SK-N-SH (cell line): ENCODE measurements at regions not wholly inside any gene's neighbourhood (a gene's known extent, or its start where the extent isn't known, plus 50 kb on each side); places are given as distances from the start of the nearest gene placed in this dataset.

Source experiments
- CTCF ChIA-PET: fragments of 300-600, 350-600 bp; formaldehyde crosslinking; extraction: SDS; loops from one replicate; lab custom pipeline; 2021; lab: Yijun Ruan, JAX
- POLR2A ChIA-PET: fragments of 350-600 bp; sonication (Branson Sonifier 250); formaldehyde crosslinking; extraction: SDS; loops from one replicate; lab custom pipeline; 2020; ENCODE audit warnings: antibody characterized with exemption, inconsistent platforms; lab: Yijun Ruan, JAX
- DNase-seq: peaks from one replicate; pipeline ENCODE4 v3.0.0; 2012
- H2AFZ ChIP-seq: fragments of 200-600 bp; sonication (generic); 2 replicates; pipeline ENCODE4 v1.8.1; 2016; ENCODE audit warnings: antibody characterized with exemption, mild to moderate bottlenecking, low read depth
- H3F3A ChIP-seq: fragments of 200-600 bp; sonication (generic); replicated peaks from 2 replicates; pipeline ENCODE3; 2016; ENCODE audit warnings: antibody characterized with exemption, mild to moderate bottlenecking; ENCODE audit not compliant: insufficient read depth
- H3K27ac ChIP-seq, 2 experiments: fragments of 200-500 bp in 1 of 2; fragments of 200-600 bp in 1 of 2; sonication (Bioruptor generic) in 1 of 2; sonication (generic), shearing (Covaris generic) in 1 of 2; 2 replicates each; pipeline versions ENCODE4 v1.5.1 to v1.6.1; 2014 to 2016; ENCODE audit warnings: low read depth in 2 of 2, inconsistent platforms in 1 of 2, low read length in 1 of 2, mild to moderate bottlenecking in 1 of 2, mixed read lengths in 1 of 2
- H3K27me3 ChIP-seq: fragments of 200-600 bp; sonication (generic), shearing (Covaris generic); 2 replicates; pipeline ENCODE4 v1.6.1; 2016; ENCODE audit warnings: mixed run types; ENCODE audit not compliant: insufficient read depth
- H3K36me3 ChIP-seq, 2 experiments: fragments of 200-500 bp in 1 of 2; fragments of 200-600 bp in 1 of 2; sonication (Bioruptor generic) in 1 of 2; sonication (generic) in 1 of 2; replicated peaks in 1 of 2; 2 replicates each; pipeline versions ENCODE3 to v1.5.1; 2014 to 2016; ENCODE audit warnings: low read length in 1 of 2, mild to moderate bottlenecking in 1 of 2; ENCODE audit not compliant: insufficient read depth in 2 of 2, control insufficient read depth in 1 of 2
- H3K4me1 ChIP-seq, 2 experiments: fragments of 200-500 bp in 1 of 2; fragments of 200-600 bp in 1 of 2; sonication (Bioruptor generic) in 1 of 2; sonication (generic), shearing (Covaris generic) in 1 of 2; 2 replicates each; pipeline versions ENCODE4 v1.5.1 to v1.6.1; 2014 to 2016; ENCODE audit warnings: low read depth in 1 of 2, low read length in 1 of 2, mixed run types in 1 of 2; ENCODE audit not compliant: insufficient read depth in 2 of 2, control insufficient read depth in 1 of 2
- H3K4me2 ChIP-seq: fragments of 200-600 bp; sonication (generic), shearing (Covaris generic); 2 replicates; pipeline ENCODE4 v1.6.1; 2017; ENCODE audit warnings: mixed run types
- H3K4me3 ChIP-seq, 2 experiments: fragments of 200-500 bp in 1 of 2; fragments of 200-600 bp in 1 of 2; sonication (Bioruptor generic) in 1 of 2; sonication (generic), shearing (Covaris generic) in 1 of 2; 2 replicates each; pipeline versions ENCODE4 v1.5.1 to v1.8.1; 2014 to 2016; ENCODE audit warnings: low read depth in 2 of 2, inconsistent platforms in 1 of 2, low read length in 1 of 2, mild to moderate bottlenecking in 1 of 2, mixed read lengths in 1 of 2, moderate library complexity in 1 of 2
- H3K79me2 ChIP-seq: fragments of 200-600 bp; sonication (generic); 2 replicates; pipeline ENCODE4 v1.8.1; 2017; ENCODE audit warnings: mild to moderate bottlenecking; ENCODE audit not compliant: insufficient read depth
- H3K9ac ChIP-seq: fragments of 200-600 bp; sonication (generic); 2 replicates; pipeline ENCODE4 v1.6.1; 2017; ENCODE audit warnings: mixed run types
- H3K9me2 ChIP-seq: fragments of 200-600 bp; sonication (generic); 2 replicates; pipeline ENCODE4 v1.6.1; 2017; ENCODE audit warnings: mixed run types
- H3K9me3 ChIP-seq: fragments of 200-600 bp; sonication (generic); 2 replicates; pipeline ENCODE4 v1.6.1; 2017; ENCODE audit warnings: mixed run types, mild to moderate bottlenecking, moderate library complexity
- H4K20me1 ChIP-seq: fragments of 200-600 bp; sonication (generic); 2 replicates; pipeline ENCODE4 v1.6.1; 2017; ENCODE audit warnings: mild to moderate bottlenecking, mixed run types; ENCODE audit not compliant: insufficient read depth
- CHD2 ChIP-seq: fragments of 150-350 bp; IDR thresholded peaks from 2 replicates; pipeline ENCODE4 v1.6.1; 2018; ENCODE audit warnings: low read length; ENCODE audit not compliant: partially characterized antibody
- EP300 ChIP-seq, 2 experiments: IDR thresholded peaks; 2 replicates each; pipeline versions ENCODE4 v1.4.0 to v1.6.1; 2012; ENCODE audit warnings: borderline replicate concordance in 1 of 2, low read depth in 1 of 2, low read length in 1 of 2
- FOSL2 ChIP-seq: IDR thresholded peaks from 2 replicates; pipeline ENCODE4 v1.4.0; 2012; ENCODE audit warnings: low read depth, mild to moderate bottlenecking, moderate library complexity, borderline replicate concordance
- GABPA ChIP-seq: IDR thresholded peaks from 2 replicates; pipeline ENCODE4 v1.4.0; 2012; ENCODE audit warnings: low read depth, mild to moderate bottlenecking
- IRF3 ChIP-seq: fragments of 150-350 bp; IDR thresholded peaks from 2 replicates; pipeline ENCODE4 v1.6.1; 2016; ENCODE audit warnings: mild to moderate bottlenecking, low read depth, low read length
- JUND ChIP-seq: IDR thresholded peaks from 2 replicates; pipeline ENCODE4 v1.4.0; 2012
- MAX ChIP-seq: IDR thresholded peaks from 2 replicates; pipeline ENCODE4 v1.4.0; 2012; ENCODE audit warnings: low read depth
- MXI1 ChIP-seq: IDR thresholded peaks from 2 replicates; pipeline ENCODE4 v1.6.1; 2012; ENCODE audit warnings: mild to moderate bottlenecking, low read depth, low read length, improper control_type of control experiment
- NRF1 ChIP-seq: IDR thresholded peaks from 2 replicates; pipeline ENCODE4 v1.6.1; 2012; ENCODE audit warnings: low read depth, mild to moderate bottlenecking, low read length
- TCF12 ChIP-seq: IDR thresholded peaks from 2 replicates; pipeline ENCODE4 v1.4.0; 2012
- TEAD4 ChIP-seq: IDR thresholded peaks from 2 replicates; pipeline ENCODE4 v1.4.0; 2012; ENCODE audit warnings: mild to moderate bottlenecking, borderline replicate concordance; ENCODE audit not compliant: insufficient read depth
- WGBS: methylation state at CpG from one replicate; pipeline ENCODE4 v1.1.6; 2017; ENCODE audit warnings: low lambda C conversion rate; 5-methylcytosine and 5-hydroxymethylcytosine counted together
- TF ChIP-seq, protein P1 (sequence below): fragments of 150-350 bp; IDR thresholded peaks from 2 replicates; pipeline ENCODE4 v1.6.1; 2017; ENCODE audit warnings: antibody characterized with exemption, low read length, low read depth, borderline replicate concordance

DNA sequence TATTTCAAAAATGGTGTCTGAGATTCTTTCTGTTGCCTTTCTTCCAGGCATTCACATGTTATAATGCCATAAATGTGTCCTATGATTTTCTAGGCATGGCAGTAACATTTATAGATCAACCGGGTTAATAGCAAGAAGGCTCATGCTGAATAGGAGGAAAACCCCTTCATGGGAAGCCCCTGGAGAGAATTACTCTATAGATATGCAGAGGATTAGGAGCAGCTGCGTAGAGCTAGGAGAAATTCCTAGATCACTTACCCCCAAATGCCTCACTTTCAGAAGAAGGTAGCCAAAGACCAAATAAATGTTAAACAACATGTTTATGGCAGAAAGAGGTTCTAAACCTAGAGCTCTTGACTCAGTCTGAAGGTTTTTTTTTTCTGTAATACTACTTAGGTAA lies 153.4 kb upstream of the CTNNA2 start:
- Histone ChIP-seq H3K4me2 (no peak overlapping the region), H3K4me1 (no peaks in the 10 kb centered on the region), H2AFZ (no peak overlapping the region)
- CTCF ChIA-PET = no interaction called here
- no peak for DNase-seq
- no peak for TF ChIP-seq MAX
- no peak for TF ChIP-seq TEAD4
- TF ChIP-seq, all 33 proteins: peak for 0
- POLR2A ChIA-PET = no interaction called here
- no peaks in the 10 kb centered on the region; the same call in 1 of the 2 replicates for H3K9me3 ChIP-seq
- H3K4me3 ChIP-seq = no peak overlapping the region
- no peak overlapping the region for H3K9ac ChIP-seq
- 20% methylated on average over 2 of the region's 2 CpGs for WGBS
- no peak overlapping the region for H3K27ac ChIP-seq
- H3K27me3 ChIP-seq = no peaks in the 10 kb centered on the region
- H3K79me2 ChIP-seq = no peaks in the 10 kb centered on the region
- no peaks in the 10 kb centered on the region for H4K20me1 ChIP-seq
- H3K36me3 ChIP-seq = no peaks in the 10 kb centered on the region
- no peaks in the 10 kb centered on the region for H3K9me2 ChIP-seq
- no peaks in the 10 kb centered on the region for H3F3A ChIP-seq

DNA sequence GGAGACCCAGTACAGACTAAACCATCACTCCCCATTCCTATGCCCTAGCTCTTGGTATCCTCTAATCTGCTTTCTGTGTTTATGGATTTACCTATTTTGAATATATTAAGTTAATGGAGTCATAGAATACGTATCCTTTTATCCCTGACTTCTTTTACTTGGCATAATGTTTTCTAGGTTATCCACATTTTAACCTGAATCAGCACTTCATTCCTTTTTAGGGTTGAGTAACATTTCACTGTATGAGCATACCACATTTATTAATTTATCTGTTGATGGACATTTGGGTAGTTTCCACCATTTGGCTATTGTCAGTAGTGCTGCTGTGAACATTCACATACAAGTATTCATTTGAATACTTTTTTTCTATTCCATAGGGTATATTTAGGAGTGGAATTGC lies 157.3 kb upstream of the CTNNA2 start:
- H3K4me2 ChIP-seq = no peak overlapping the region
- no peak overlapping the region for H3K9ac ChIP-seq
- no peaks in the 10 kb centered on the region for H3K79me2 ChIP-seq
- H3K36me3 ChIP-seq = no peaks in the 10 kb centered on the region
- 5% methylated on average over 1 of the region's 1 CpG for WGBS
- H3F3A ChIP-seq = no peaks in the 10 kb centered on the region
- no peak for DNase-seq
- H3K27me3 ChIP-seq = no peaks in the 10 kb centered on the region
- peaks cover 4% of the 10 kb centered on the region; the same call in 1 of the 2 replicates for H3K9me3 ChIP-seq
- no peak overlapping the region for H3K27ac ChIP-seq
- ChIA-PET CTCF (no interaction called here), POLR2A (no interaction called here)
- no peaks in the 10 kb centered on the region for H3K4me1 ChIP-seq
- H3K4me3 ChIP-seq = no peak overlapping the region
- TF ChIP-seq IRF3 (no peak), TCF12 (no peak), JUND (no peak), GABPA (no peak), FOSL2 (no peak), EP300 (IDR thresholded peaks at IDR 0.05; ENCODE audit: borderline replicate concordance in 1 of 2, low read depth in 1 of 2, low read length in 1 of 2) (no peak), MXI1 (no peak), NRF1 (no peak), MAX (no peak), CHD2 (no peak)
- TF ChIP-seq, protein P1, sequence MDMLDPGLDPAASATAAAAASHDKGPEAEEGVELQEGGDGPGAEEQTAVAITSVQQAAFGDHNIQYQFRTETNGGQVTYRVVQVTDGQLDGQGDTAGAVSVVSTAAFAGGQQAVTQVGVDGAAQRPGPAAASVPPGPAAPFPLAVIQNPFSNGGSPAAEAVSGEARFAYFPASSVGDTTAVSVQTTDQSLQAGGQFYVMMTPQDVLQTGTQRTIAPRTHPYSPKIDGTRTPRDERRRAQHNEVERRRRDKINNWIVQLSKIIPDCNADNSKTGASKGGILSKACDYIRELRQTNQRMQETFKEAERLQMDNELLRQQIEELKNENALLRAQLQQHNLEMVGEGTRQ = no peak
- no peaks in the 10 kb centered on the region for H3K9me2 ChIP-seq
- no peaks in the 10 kb centered on the region for H4K20me1 ChIP-seq
- H2AFZ ChIP-seq = no peak overlapping the region
